ENCODE measurements at regions not wholly inside any gene's neighbourhood (a gene's known extent, or its start where the extent isn't known, plus 50 kb on each side); places are given as distances from the start of the nearest gene placed in this dataset.

GRCh38 chr6:19613678-19614077 is 223.5 kb upstream of the ID4 start:
- Mint-ChIP-seq H3K27me3 (ENCODE audit: insufficient read depth) (no peaks in the 10 kb centered on the region), H3K36me3 (ENCODE audit: low read depth) (no peaks in the 10 kb centered on the region), H3K27ac (no peak overlapping the region), H3K4me1 (no peaks in the 10 kb centered on the region), H3K9me3 (no peaks in the 10 kb centered on the region), H3K4me3 (no peak overlapping the region)
- H3K27me3 ChIP-seq (ENCODE audit: control insufficient read depth, insufficient read depth, low read length, poor library complexity, severe bottlenecking), result no peaks in the 10 kb centered on the region
- H3K36me3 ChIP-seq (ENCODE audit: control insufficient read depth, insufficient read depth, low read length), result no peaks in the 10 kb centered on the region
- no peak overlapping the region for H3K27ac ChIP-seq (ENCODE audit: low read depth, low read length)
- 86 to 94% methylated on average over 2 to 5 of the region's 5 CpGs for WGBS, 2 experiments (ENCODE audit: insufficient coverage in 1 of 2, insufficient read length in 1 of 2)
- H3K4me3 ChIP-seq (ENCODE audit: low read length), result no peak overlapping the region
- H3K4me1 ChIP-seq (ENCODE audit: control insufficient read depth, insufficient read depth, low read length), result no peaks in the 10 kb centered on the region
- peaks cover 6% of the 10 kb centered on the region for H3K9me3 ChIP-seq (ENCODE audit: control insufficient read depth, low read length)
- no peak overlapping the region for H3K9ac ChIP-seq (ENCODE audit: extremely low read depth, low read length, poor library complexity, severe bottlenecking)
- DNase-seq, result peak; percentile 81
- TF ChIP-seq CTCF (conservative IDR thresholded peaks at IDR 0.05), result peak; percentile 71

GRCh38 chr6:19616022-19616421 is 221.1 kb upstream of the ID4 start:
- Histone ChIP-seq H3K4me3 (ENCODE audit: low read length) (no peak overlapping the region), H3K9me3 (ENCODE audit: control insufficient read depth, low read length) (peaks cover 6% of the 10 kb centered on the region), H3K36me3 (ENCODE audit: control insufficient read depth, insufficient read depth, low read length) (no peaks in the 10 kb centered on the region), H3K27ac (ENCODE audit: low read depth, low read length) (no peak overlapping the region), H3K27me3 (ENCODE audit: control insufficient read depth, insufficient read depth, low read length, poor library complexity, severe bottlenecking) (no peaks in the 10 kb centered on the region), H3K9ac (ENCODE audit: extremely low read depth, low read length, poor library complexity, severe bottlenecking) (no peak overlapping the region), H3K4me1 (ENCODE audit: control insufficient read depth, insufficient read depth, low read length) (no peaks in the 10 kb centered on the region)
- no peaks in the 10 kb centered on the region for H3K4me1 Mint-ChIP-seq
- DNase-seq, result no peak
- TF ChIP-seq CTCF (conservative IDR thresholded peaks at IDR 0.05), result no peak
- no peaks in the 10 kb centered on the region for H3K27me3 Mint-ChIP-seq (ENCODE audit: insufficient read depth)
- H3K27ac Mint-ChIP-seq, result no peak overlapping the region
- no peak overlapping the region for H3K4me3 Mint-ChIP-seq
- H3K36me3 Mint-ChIP-seq (ENCODE audit: low read depth), result no peaks in the 10 kb centered on the region
- H3K9me3 Mint-ChIP-seq, result no peaks in the 10 kb centered on the region

- no peaks in the 10 kb centered on the region for H3K4me1 ChIP-seq (ENCODE audit: control insufficient read depth, insufficient read depth, low read length)
- Mint-ChIP-seq H3K4me1 (no peaks in the 10 kb centered on the region), H3K36me3 (ENCODE audit: low read depth) (no peaks in the 10 kb centered on the region), H3K27me3 (ENCODE audit: insufficient read depth) (no peaks in the 10 kb centered on the region), H3K9me3 (no peaks in the 10 kb centered on the region), H3K27ac (no peak overlapping the region), H3K4me3 (no peak overlapping the region)
- H3K27me3 ChIP-seq (ENCODE audit: control insufficient read depth, insufficient read depth, low read length, poor library complexity, severe bottlenecking), result no peaks in the 10 kb centered on the region
- H3K36me3 ChIP-seq (ENCODE audit: control insufficient read depth, insufficient read depth, low read length), result no peaks in the 10 kb centered on the region
- H3K4me3 ChIP-seq (ENCODE audit: low read length), result no peak overlapping the region
- H3K9ac ChIP-seq (ENCODE audit: extremely low read depth, low read length, poor library complexity, severe bottlenecking), result no peak overlapping the region
- no peak for DNase-seq
- H3K27ac ChIP-seq (ENCODE audit: low read depth, low read length), result no peak overlapping the region
- H3K9me3 ChIP-seq (ENCODE audit: control insufficient read depth, low read length), result no peaks in the 10 kb centered on the region
- TF ChIP-seq CTCF (conservative IDR thresholded peaks at IDR 0.05), result no peak
- 92 to 93% methylated on average over 5 of the region's 5 CpGs for WGBS, 2 experiments (ENCODE audit: insufficient coverage in 1 of 2, insufficient read length in 1 of 2)
Observed at GRCh38 chr6:19632230-19632629, 204.9 kb upstream of the ID4 start.

Measured in endodermal cell (in vitro differentiated cells).